K562 (cell line): ENCODE measurements at regions not wholly inside any gene's neighbourhood (a gene's known extent, or its start where the extent isn't known, plus 50 kb on each side); places are given as distances from the start of the nearest gene placed in this dataset.

Experiments
- BHLHE40 ChIP-seq: IDR thresholded peaks from 2 replicates; pipeline ENCODE4 v1.6.1; 2011; ENCODE audit warnings: low read length, improper control_type of control experiment
- CTCF ChIP-seq, 3 experiments: IDR thresholded peaks in 2 of 3; conservative IDR thresholded peaks in 1 of 3; 2 replicates each; pipeline ENCODE4 v1.5.1; 2011 to 2012; ENCODE audit warnings: low read length in 3 of 3, mild to moderate bottlenecking in 3 of 3, control low read depth in 2 of 3, improper control_type of control experiment in 1 of 3, inconsistent platforms in 1 of 3, low read depth in 1 of 3, mixed read lengths in 1 of 3, moderate library complexity in 1 of 3; ENCODE audit not compliant: insufficient read depth in 2 of 3
- E2F5 ChIP-seq: sonication (generic); formaldehyde crosslinking; IDR thresholded peaks from 2 replicates; pipeline ENCODE4 v1.8.0; 2022; ENCODE audit warnings: mild to moderate bottlenecking, missing genetic modification reagents
- E4F1 ChIP-seq: fragments of 250-450 bp; sonication (Bioruptor Pico); IDR thresholded peaks from 2 replicates; pipeline ENCODE4 v1.5.0; 2021; ENCODE audit warnings: mild to moderate bottlenecking, borderline replicate concordance
- EP300 ChIP-seq: IDR thresholded peaks from 2 replicates; pipeline ENCODE4 v1.6.1; 2012; ENCODE audit warnings: low read length, improper control_type of control experiment
- EZH2 ChIP-seq: IDR thresholded peaks from 2 replicates; pipeline ENCODE4 v1.6.1; 2012; ENCODE audit warnings: low read depth, mild to moderate bottlenecking, inconsistent platforms, low read length, borderline replicate concordance
- GABPB1 ChIP-seq: sonication (generic); formaldehyde crosslinking; IDR thresholded peaks from 2 replicates; pipeline ENCODE4 v1.8.0; 2022; ENCODE audit warnings: mild to moderate bottlenecking, missing genetic modification reagents
- KDM1A ChIP-seq, 2 experiments: fragments of 450-650 bp; IDR thresholded peaks; 2 replicates each; pipeline ENCODE4 v1.6.1; 2016; ENCODE audit warnings: mild to moderate bottlenecking in 2 of 2
- POLR2A ChIP-seq: fragments of 450-650 bp; conservative IDR thresholded peaks from 2 replicates; pipeline ENCODE4 v1.6.1; 2016
- SP1 ChIP-seq: sonication (generic); formaldehyde crosslinking; IDR thresholded peaks from 2 replicates; pipeline ENCODE4 v1.8.1; 2022; ENCODE audit warnings: mild to moderate bottlenecking, missing genetic modification reagents
- TAF7 ChIP-seq: fragments of 450-650 bp; IDR thresholded peaks from 2 replicates; pipeline ENCODE4 v1.6.1; 2016; ENCODE audit warnings: missing genetic modification characterization, missing compliant biosample characterization

- TF ChIP-seq E2F5 (CRISPR knock-in tag) (no peak), SP1 (CRISPR knock-in tag) (no peak), EP300 (no peak), EZH2 (no peak), E4F1 (CRISPR knock-in tag) (no peak), CTCF (IDR thresholded peaks at IDR 0.05 in 2 of 3, conservative IDR thresholded peaks at IDR 0.05 in 1 of 3; ENCODE audit: insufficient read depth in 2 of 3, low read depth in 1 of 3, low read length in 3 of 3) (no peak), BHLHE40 (no peak), TAF7 (no peak), GABPB1 (CRISPR knock-in tag) (no peak), POLR2A (no peak), KDM1A (IDR thresholded peaks at IDR 0.05) (no peak)
Observed at GRCh38 chr22:49211176-49211575, 616.5 kb downstream of the BRD1 start.
